ENCODE measurements at regions not wholly inside any gene's neighbourhood (a gene's known extent, or its start where the extent isn't known, plus 50 kb on each side); places are given as distances from the start of the nearest gene placed in this dataset.

DNA sequence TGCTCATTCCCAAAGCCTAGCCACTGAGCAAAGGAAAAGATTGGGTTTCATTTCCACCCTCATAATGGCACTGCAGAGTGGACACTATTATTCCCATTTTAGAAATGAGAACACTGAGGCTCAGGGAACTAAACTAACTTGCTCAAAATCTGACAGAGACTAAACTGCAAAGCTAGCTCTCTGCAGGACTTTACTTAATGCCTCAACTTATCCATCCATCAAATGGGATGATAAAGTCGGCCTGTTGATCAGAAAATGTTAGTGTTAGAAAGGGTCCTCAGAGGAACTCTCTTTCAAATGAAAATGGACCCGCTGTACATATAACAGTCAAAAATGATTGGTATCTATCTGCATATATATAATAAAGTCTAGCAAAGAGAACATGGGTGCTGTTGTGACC lies 186.8 kb downstream of the QDPR start:
- H3K27ac ChIP-seq (ENCODE audit: low read depth, low read length, severe bottlenecking) = no peak overlapping the region
- H3K4me1 ChIP-seq (ENCODE audit: control insufficient read depth, insufficient read depth, low read length, poor library complexity, severe bottlenecking) = peaks cover 18% of the 10 kb centered on the region
- H3K9me3 ChIP-seq (ENCODE audit: control insufficient read depth, low read length) = peaks cover 2% of the 10 kb centered on the region
- WGBS, 2 experiments (ENCODE audit: insufficient coverage in 2 of 2) = no CpG with 5 or more reads among the region's 2 CpGs
- no peaks in the 10 kb centered on the region for H3K36me3 ChIP-seq (ENCODE audit: control insufficient read depth, insufficient read depth, low read length)
- no peak overlapping the region for H3K4me3 ChIP-seq (ENCODE audit: extremely low read depth, insufficient read depth, low read length, poor library complexity, severe bottlenecking)

DNA sequence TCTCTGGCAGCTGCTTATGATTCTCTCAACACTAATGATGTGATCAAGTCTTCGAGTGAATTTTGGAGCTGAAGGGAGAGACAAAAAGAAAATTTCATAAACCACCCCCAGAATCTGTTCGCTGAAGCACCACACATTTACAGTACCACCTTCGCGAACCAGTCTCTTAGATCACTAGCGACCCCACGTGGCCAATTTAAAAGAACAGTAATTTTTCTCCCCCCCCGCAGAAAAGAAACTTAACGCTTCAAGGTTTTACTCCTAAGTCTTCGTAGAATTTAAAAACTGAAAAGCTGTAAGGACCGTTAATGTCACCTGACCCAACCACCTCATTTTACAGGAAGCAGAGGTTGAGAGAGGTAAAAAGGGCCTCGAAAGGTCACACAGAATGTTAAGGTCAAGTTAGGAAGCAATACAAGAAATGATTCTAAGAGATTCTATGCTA lies 187.5 kb downstream of the QDPR start:
- Histone ChIP-seq H3K27ac (ENCODE audit: low read depth, low read length, severe bottlenecking) (no peak overlapping the region), H3K36me3 (ENCODE audit: control insufficient read depth, insufficient read depth, low read length) (no peaks in the 10 kb centered on the region), H3K4me3 (ENCODE audit: extremely low read depth, insufficient read depth, low read length, poor library complexity, severe bottlenecking) (no peak overlapping the region), H3K9me3 (ENCODE audit: control insufficient read depth, low read length) (peaks cover 9% of the 10 kb centered on the region), H3K4me1 (ENCODE audit: control insufficient read depth, insufficient read depth, low read length, poor library complexity, severe bottlenecking) (peaks cover 18% of the 10 kb centered on the region)
- 3 to 8% methylated on average over 6 to 7 of the region's 11 CpGs for whole genome bisulfite sequencing, 2 experiments (ENCODE audit: insufficient coverage in 2 of 2)

DNA sequence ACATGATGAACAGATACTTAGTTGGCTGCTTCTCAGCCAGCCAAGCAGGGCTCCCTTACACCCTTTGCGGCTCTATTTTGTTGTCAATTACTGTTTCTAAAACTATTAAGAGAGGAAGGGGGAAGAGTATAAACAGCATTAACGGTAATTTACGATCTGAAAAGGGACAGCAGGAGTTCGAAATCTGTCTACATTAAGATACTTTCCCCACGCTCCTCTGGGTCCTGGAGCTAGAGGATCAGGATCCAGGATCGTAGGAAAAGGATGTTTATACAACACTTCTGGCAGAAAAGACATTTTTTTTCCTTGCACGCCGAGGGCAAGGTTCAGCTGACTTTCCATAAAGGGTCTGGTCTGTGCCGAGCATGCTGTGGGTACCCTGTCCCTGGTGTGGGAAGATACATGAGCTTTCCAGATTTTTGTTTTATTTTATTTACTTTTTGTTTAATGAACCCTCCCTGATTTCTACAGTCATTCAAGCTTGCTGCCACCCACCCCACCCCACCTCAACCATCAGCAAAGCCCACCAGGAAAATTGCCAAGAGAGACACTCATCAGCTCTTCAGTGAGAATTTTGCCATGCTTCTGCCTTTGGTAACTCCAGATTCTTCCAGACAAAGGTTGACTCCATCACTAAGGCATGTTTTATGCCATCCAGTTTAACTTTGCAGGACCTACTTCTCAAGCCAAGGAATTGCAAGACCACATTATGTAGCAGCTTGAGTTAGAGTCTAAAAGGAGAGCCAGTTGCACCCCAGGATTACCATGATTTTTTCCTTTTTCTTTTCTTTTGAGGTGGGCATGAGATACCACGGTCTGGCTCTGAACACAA lies 188.1 kb downstream of the QDPR start:
- Histone ChIP-seq H3K9me3 (ENCODE audit: control insufficient read depth, low read length) (peaks cover 9% of the 10 kb centered on the region), H3K4me1 (ENCODE audit: control insufficient read depth, insufficient read depth, low read length, poor library complexity, severe bottlenecking) (peaks cover 18% of the 10 kb centered on the region), H3K27ac (ENCODE audit: low read depth, low read length, severe bottlenecking) (no peak overlapping the region), H3K36me3 (ENCODE audit: control insufficient read depth, insufficient read depth, low read length) (no peaks in the 10 kb centered on the region), H3K4me3 (ENCODE audit: extremely low read depth, insufficient read depth, low read length, poor library complexity, severe bottlenecking) (no peak overlapping the region)
- 87 to 88% methylated on average over 6 to 7 of the region's 10 CpGs for WGBS, 2 experiments (ENCODE audit: insufficient coverage in 2 of 2)

GRCh38 chr4:17322514-17322913 lies 189.4 kb downstream of the QDPR start:
- Histone ChIP-seq H3K4me1 (ENCODE audit: control insufficient read depth, insufficient read depth, low read length, poor library complexity, severe bottlenecking) (peaks cover 13% of the 10 kb centered on the region), H3K27ac (ENCODE audit: low read depth, low read length, severe bottlenecking) (no peak overlapping the region), H3K9me3 (ENCODE audit: control insufficient read depth, low read length) (peaks cover 9% of the 10 kb centered on the region), H3K4me3 (ENCODE audit: extremely low read depth, insufficient read depth, low read length, poor library complexity, severe bottlenecking) (no peak overlapping the region), H3K36me3 (ENCODE audit: control insufficient read depth, insufficient read depth, low read length) (no peaks in the 10 kb centered on the region)

- no peak overlapping the region for H3K4me3 ChIP-seq (ENCODE audit: extremely low read depth, insufficient read depth, low read length, poor library complexity, severe bottlenecking)
- H3K27ac ChIP-seq (ENCODE audit: low read depth, low read length, severe bottlenecking) = no peak overlapping the region
- peaks cover 9% of the 10 kb centered on the region for H3K9me3 ChIP-seq (ENCODE audit: control insufficient read depth, low read length)
- peaks cover 13% of the 10 kb centered on the region for H3K4me1 ChIP-seq (ENCODE audit: control insufficient read depth, insufficient read depth, low read length, poor library complexity, severe bottlenecking)
- 92 to 96% methylated on average over 5 to 6 of the region's 6 CpGs for WGBS, 2 experiments (ENCODE audit: insufficient coverage in 2 of 2)
- no peaks in the 10 kb centered on the region for H3K36me3 ChIP-seq (ENCODE audit: control insufficient read depth, insufficient read depth, low read length)
These were observed 191.8 kb downstream of the QDPR start for GRCh38 chr4:17320046-17320445.

DNA sequence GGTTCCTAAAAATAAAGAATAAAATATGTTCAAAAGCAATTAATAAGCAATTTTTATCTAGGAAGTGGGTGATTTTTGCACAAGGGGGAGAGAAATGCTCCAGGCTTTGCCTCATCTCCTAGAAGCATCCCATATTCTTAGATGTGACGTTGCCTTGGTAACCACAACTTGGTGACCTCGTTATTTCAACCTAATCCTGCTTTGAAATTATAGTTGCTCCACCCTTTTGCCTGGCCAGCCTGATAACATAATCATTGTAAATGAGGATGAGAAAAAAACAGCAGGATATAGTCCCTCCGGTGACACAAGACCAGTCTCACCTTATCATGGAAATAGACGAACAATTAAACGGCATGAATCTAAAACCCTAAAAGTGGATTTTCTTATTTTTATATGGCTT lies 194.4 kb downstream of the QDPR start:
- 90 to 100% methylated on average over 1 to 2 of the region's 5 CpGs for WGBS, 2 experiments (ENCODE audit: insufficient coverage in 2 of 2)
- Histone ChIP-seq H3K4me1 (ENCODE audit: control insufficient read depth, insufficient read depth, low read length, poor library complexity, severe bottlenecking) (no peaks in the 10 kb centered on the region), H3K9me3 (ENCODE audit: control insufficient read depth, low read length) (peaks cover 9% of the 10 kb centered on the region), H3K36me3 (ENCODE audit: control insufficient read depth, insufficient read depth, low read length) (no peaks in the 10 kb centered on the region), H3K4me3 (ENCODE audit: extremely low read depth, insufficient read depth, low read length, poor library complexity, severe bottlenecking) (no peak overlapping the region), H3K27ac (ENCODE audit: low read depth, low read length, severe bottlenecking) (no peak overlapping the region)

- peaks cover 9% of the 10 kb centered on the region for H3K9me3 ChIP-seq (ENCODE audit: control insufficient read depth, low read length)
- H3K4me3 ChIP-seq (ENCODE audit: extremely low read depth, insufficient read depth, low read length, poor library complexity, severe bottlenecking) = no peak overlapping the region
- no CpG with 5 or more reads among the region's 1 CpG for WGBS, 2 experiments (ENCODE audit: insufficient coverage in 2 of 2)
- no peaks in the 10 kb centered on the region for H3K4me1 ChIP-seq (ENCODE audit: control insufficient read depth, insufficient read depth, low read length, poor library complexity, severe bottlenecking)
- H3K36me3 ChIP-seq (ENCODE audit: control insufficient read depth, insufficient read depth, low read length) = no peaks in the 10 kb centered on the region
- H3K27ac ChIP-seq (ENCODE audit: low read depth, low read length, severe bottlenecking) = no peak overlapping the region
These were observed 195.3 kb downstream of the QDPR start for GRCh38 chr4:17316566-17316965.

GRCh38 chr4:17315459-17315858 lies 196.4 kb downstream of the QDPR start:
- Histone ChIP-seq H3K4me3 (ENCODE audit: extremely low read depth, insufficient read depth, low read length, poor library complexity, severe bottlenecking) (no peak overlapping the region), H3K9me3 (ENCODE audit: control insufficient read depth, low read length) (peaks cover 9% of the 10 kb centered on the region)

GRCh38 chr4:17313194-17313593 lies 198.7 kb downstream of the QDPR start:
- H3K36me3 ChIP-seq (ENCODE audit: control insufficient read depth, insufficient read depth, low read length) = no peaks in the 10 kb centered on the region
- WGBS, 2 experiments (ENCODE audit: insufficient coverage in 2 of 2) = 94 to 100% methylated on average over 1 to 2 of the region's 2 CpGs
- H3K9me3 ChIP-seq (ENCODE audit: control insufficient read depth, low read length) = no peaks in the 10 kb centered on the region
- no peaks in the 10 kb centered on the region for H3K4me1 ChIP-seq (ENCODE audit: control insufficient read depth, insufficient read depth, low read length, poor library complexity, severe bottlenecking)
- H3K4me3 ChIP-seq (ENCODE audit: extremely low read depth, insufficient read depth, low read length, poor library complexity, severe bottlenecking) = no peak overlapping the region
- no peak overlapping the region for H3K27ac ChIP-seq (ENCODE audit: low read depth, low read length, severe bottlenecking)

More at GRCh38 chr4:17315459-17315858, 196.4 kb downstream of the QDPR start:
- no peaks in the 10 kb centered on the region for H3K4me1 ChIP-seq (ENCODE audit: control insufficient read depth, insufficient read depth, low read length, poor library complexity, severe bottlenecking)
- no peak overlapping the region for H3K27ac ChIP-seq (ENCODE audit: low read depth, low read length, severe bottlenecking)
- H3K36me3 ChIP-seq (ENCODE audit: control insufficient read depth, insufficient read depth, low read length) = no peaks in the 10 kb centered on the region

DNA sequence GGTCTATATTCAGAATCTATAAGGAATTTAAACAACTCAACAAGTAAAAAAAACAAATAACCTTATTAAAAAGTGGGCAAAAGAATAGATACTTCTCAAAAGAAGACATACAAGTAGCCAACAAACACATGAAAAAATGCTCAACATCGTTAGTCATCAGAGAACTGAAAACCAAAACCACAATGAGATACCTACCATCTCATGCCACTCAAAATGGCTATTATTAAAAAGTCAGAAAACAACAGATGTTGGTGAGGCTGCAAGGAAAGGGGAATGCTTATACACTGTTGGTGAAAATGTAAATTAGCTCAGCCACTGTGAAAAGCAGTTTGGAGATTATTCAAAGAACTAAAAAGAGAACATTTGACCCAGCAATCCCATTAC lies 201.6 kb downstream of the QDPR start:
- Histone ChIP-seq H3K4me1 (ENCODE audit: control insufficient read depth, insufficient read depth, low read length, poor library complexity, severe bottlenecking) (no peaks in the 10 kb centered on the region), H3K36me3 (ENCODE audit: control insufficient read depth, insufficient read depth, low read length) (no peaks in the 10 kb centered on the region), H3K9me3 (ENCODE audit: control insufficient read depth, low read length) (no peaks in the 10 kb centered on the region), H3K27ac (ENCODE audit: low read depth, low read length, severe bottlenecking) (no peak overlapping the region), H3K4me3 (ENCODE audit: extremely low read depth, insufficient read depth, low read length, poor library complexity, severe bottlenecking) (no peak overlapping the region)
- WGBS, 2 experiments (ENCODE audit: insufficient coverage in 2 of 2) = 60% methylated on average over 1 of the region's 1 CpG; no CpG with 5 or more reads in 1 of the 2 experiments

GRCh38 chr4:17309567-17310268 lies 202.2 kb downstream of the QDPR start:
- Histone ChIP-seq H3K27ac (ENCODE audit: low read depth, low read length, severe bottlenecking) (no peak overlapping the region), H3K4me1 (ENCODE audit: control insufficient read depth, insufficient read depth, low read length, poor library complexity, severe bottlenecking) (no peaks in the 10 kb centered on the region), H3K4me3 (ENCODE audit: extremely low read depth, insufficient read depth, low read length, poor library complexity, severe bottlenecking) (no peak overlapping the region), H3K36me3 (ENCODE audit: control insufficient read depth, insufficient read depth, low read length) (no peaks in the 10 kb centered on the region), H3K9me3 (ENCODE audit: control insufficient read depth, low read length) (no peaks in the 10 kb centered on the region)
- 80% methylated on average over 1 of the region's 1 CpG; no CpG with 5 or more reads in 1 of the 2 experiments for WGBS, 2 experiments (ENCODE audit: insufficient coverage in 2 of 2)

All from mesodermal cell (in vitro differentiated cells).